Loucy (cell line): ENCODE measurements at regions not wholly inside any gene's neighbourhood (a gene's known extent, or its start where the extent isn't known, plus 50 kb on each side); places are given as distances from the start of the nearest gene placed in this dataset.

ENCODE experiments used
- H2AFZ ChIP-seq: fragments of 200-600 bp; sonication (generic); 2 replicates; pipeline ENCODE4 v1.6.0; 2016; ENCODE audit warnings: antibody characterized with exemption, mild to moderate bottlenecking, low read length, moderate library complexity
- H3F3A ChIP-seq: fragments of 200-600 bp; 2 replicates; pipeline ENCODE4 v1.6.0; 2016; ENCODE audit warnings: antibody characterized with exemption, low read depth, mild to moderate bottlenecking
- H3K27me3 ChIP-seq: fragments of 200-600 bp; sonication (generic); 2 replicates; pipeline ENCODE4 v1.6.1; 2014; ENCODE audit warnings: low read length, mild to moderate bottlenecking; ENCODE audit not compliant: insufficient read depth, poor library complexity, severe bottlenecking
- H3K36me3 ChIP-seq: fragments of 200-600 bp; sonication (generic); 2 replicates; pipeline ENCODE4 v1.6.1; 2016; ENCODE audit warnings: low read length; ENCODE audit not compliant: insufficient read depth
- H3K4me1 ChIP-seq: fragments of 200-600 bp; sonication (generic); 2 replicates; pipeline ENCODE4 v1.5.1; 2014; ENCODE audit warnings: low read length, mild to moderate bottlenecking; ENCODE audit not compliant: insufficient read depth, poor library complexity, severe bottlenecking
- H3K4me2 ChIP-seq: fragments of 200-600 bp; sonication (generic); 2 replicates; pipeline ENCODE4 v1.6.0; 2014; ENCODE audit warnings: antibody characterized with exemption, low read length, low read depth, mild to moderate bottlenecking; ENCODE audit not compliant: poor library complexity, severe bottlenecking
- H3K4me3 ChIP-seq: fragments of 200-600 bp; sonication (generic); 2 replicates; pipeline ENCODE4 v1.5.1; 2014; ENCODE audit warnings: low read length, mild to moderate bottlenecking, mixed read lengths; ENCODE audit not compliant: poor library complexity, severe bottlenecking
- H3K79me2 ChIP-seq: fragments of 200-600 bp; sonication (generic); 2 replicates; pipeline ENCODE4 v1.6.1; 2014; ENCODE audit warnings: low read length; ENCODE audit not compliant: insufficient read depth
- H3K9ac ChIP-seq: fragments of 200-600 bp; sonication (generic); 2 replicates; pipeline ENCODE4 v1.6.0; 2014; ENCODE audit warnings: mild to moderate bottlenecking, low read depth, low read length, moderate library complexity; ENCODE audit not compliant: poor library complexity, severe bottlenecking
- H3K9me2 ChIP-seq: fragments of 200-600 bp; sonication (generic); replicated peaks from 2 replicates; pipeline ENCODE4 v1.6.1; 2016; ENCODE audit warnings: low read depth, low read length, mixed read lengths
- H3K9me3 ChIP-seq: fragments of 200-600 bp; sonication (generic); 2 replicates; pipeline ENCODE4 v1.6.1; 2014; ENCODE audit warnings: mild to moderate bottlenecking, antibody characterized with exemption, low read length, low read depth; ENCODE audit not compliant: insufficient read depth
- H4K20me1 ChIP-seq: fragments of 200-600 bp; sonication (generic); 2 replicates; pipeline ENCODE4 v1.6.0; 2014; ENCODE audit warnings: antibody characterized with exemption, low read length, mild to moderate bottlenecking; ENCODE audit not compliant: insufficient read depth, poor library complexity, severe bottlenecking
- EZH2phosphoT487 ChIP-seq: fragments of 200-600 bp; IDR thresholded peaks from 2 replicates; pipeline ENCODE4 v1.6.1; 2018; ENCODE audit warnings: antibody characterized with exemption, mild to moderate bottlenecking, moderate library complexity, borderline replicate concordance
- TF ChIP-seq, protein P1 (sequence below): fragments of 200-600 bp; sonication (generic); conservative IDR thresholded peaks from 2 replicates; pipeline ENCODE4 v1.5.1; 2014; ENCODE audit warnings: mild to moderate bottlenecking, antibody characterized with exemption, low read length

DNA sequence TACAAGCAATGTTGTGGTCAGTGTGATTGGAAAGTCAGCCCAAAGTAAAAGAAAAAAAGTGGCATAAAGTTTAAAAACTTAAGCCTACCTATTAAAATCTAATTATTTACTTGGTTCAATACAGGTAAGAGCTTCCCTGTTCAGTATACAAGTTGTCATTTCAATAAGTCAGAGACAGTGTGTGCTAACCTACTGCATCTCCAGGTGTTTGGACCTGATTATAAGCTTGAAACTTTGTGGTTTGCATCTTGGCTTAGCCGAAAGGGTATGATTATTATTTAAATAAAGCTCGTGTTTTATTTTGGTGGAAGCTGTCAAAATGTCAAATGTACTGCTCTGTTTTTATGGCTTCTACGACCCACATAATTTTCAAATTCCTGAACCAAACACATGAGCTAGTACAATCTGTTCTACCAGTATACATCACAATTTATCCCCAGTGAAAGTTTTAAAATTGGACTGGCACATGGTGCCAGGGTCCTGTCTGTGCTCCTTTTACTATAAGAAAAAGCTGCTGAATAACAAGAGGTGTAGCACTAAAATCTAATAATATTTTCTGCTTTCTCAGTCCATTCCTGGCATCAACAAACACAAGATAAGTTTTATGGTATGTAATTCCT is 103.9 kb upstream of the ANO3 start:
- no peaks in the 10 kb centered on the region for H3K4me1 ChIP-seq
- H3K4me2 ChIP-seq, result no peak overlapping the region
- H3K9ac ChIP-seq, result no peak overlapping the region

DNA sequence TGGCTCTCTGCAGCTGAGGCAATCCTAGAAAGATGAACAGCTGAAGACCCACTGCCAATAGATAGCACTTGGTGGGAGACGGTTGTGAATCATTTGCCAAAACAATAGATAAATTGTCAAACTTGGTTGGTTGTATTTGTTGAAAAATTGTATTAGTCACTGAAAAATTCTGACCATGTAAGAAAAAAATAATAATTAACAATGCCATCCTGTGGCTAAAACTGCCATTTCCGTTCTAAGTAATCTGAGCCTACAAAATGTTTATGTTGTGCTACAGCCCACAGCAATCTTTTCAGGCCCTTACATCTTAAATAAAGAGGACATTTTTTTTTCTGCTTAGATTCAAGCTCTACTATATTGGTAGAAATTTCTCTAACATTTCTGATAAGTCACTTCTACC is 103.2 kb upstream of the ANO3 start:
- no peaks in the 10 kb centered on the region for H4K20me1 ChIP-seq
- H3K27me3 ChIP-seq, result no peaks in the 10 kb centered on the region
- no peaks in the 10 kb centered on the region for H3F3A ChIP-seq
- H3K9me2 ChIP-seq, result no peaks in the 10 kb centered on the region
- no peak overlapping the region for H3K9ac ChIP-seq
- H3K4me2 ChIP-seq, result no peak overlapping the region
- no peaks in the 10 kb centered on the region for H3K36me3 ChIP-seq
- H3K79me2 ChIP-seq, result no peaks in the 10 kb centered on the region
- H3K4me3 ChIP-seq, result no peak overlapping the region
- H3K9me3 ChIP-seq, result no peaks in the 10 kb centered on the region
- TF ChIP-seq, protein P1, sequence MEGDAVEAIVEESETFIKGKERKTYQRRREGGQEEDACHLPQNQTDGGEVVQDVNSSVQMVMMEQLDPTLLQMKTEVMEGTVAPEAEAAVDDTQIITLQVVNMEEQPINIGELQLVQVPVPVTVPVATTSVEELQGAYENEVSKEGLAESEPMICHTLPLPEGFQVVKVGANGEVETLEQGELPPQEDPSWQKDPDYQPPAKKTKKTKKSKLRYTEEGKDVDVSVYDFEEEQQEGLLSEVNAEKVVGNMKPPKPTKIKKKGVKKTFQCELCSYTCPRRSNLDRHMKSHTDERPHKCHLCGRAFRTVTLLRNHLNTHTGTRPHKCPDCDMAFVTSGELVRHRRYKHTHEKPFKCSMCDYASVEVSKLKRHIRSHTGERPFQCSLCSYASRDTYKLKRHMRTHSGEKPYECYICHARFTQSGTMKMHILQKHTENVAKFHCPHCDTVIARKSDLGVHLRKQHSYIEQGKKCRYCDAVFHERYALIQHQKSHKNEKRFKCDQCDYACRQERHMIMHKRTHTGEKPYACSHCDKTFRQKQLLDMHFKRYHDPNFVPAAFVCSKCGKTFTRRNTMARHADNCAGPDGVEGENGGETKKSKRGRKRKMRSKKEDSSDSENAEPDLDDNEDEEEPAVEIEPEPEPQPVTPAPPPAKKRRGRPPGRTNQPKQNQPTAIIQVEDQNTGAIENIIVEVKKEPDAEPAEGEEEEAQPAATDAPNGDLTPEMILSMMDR, result no peak
- no peak for TF ChIP-seq EZH2phosphoT487
- H3K4me1 ChIP-seq, result no peaks in the 10 kb centered on the region
- no peak overlapping the region for H2AFZ ChIP-seq

More for the DNA sequence above, 103.9 kb upstream of the ANO3 start:
- H4K20me1 ChIP-seq, result no peaks in the 10 kb centered on the region
- H3K79me2 ChIP-seq, result no peaks in the 10 kb centered on the region
- H2AFZ ChIP-seq, result no peak overlapping the region
- TF ChIP-seq, protein P1, result no peak
- TF ChIP-seq EZH2phosphoT487, result no peak
- H3K27me3 ChIP-seq, result no peaks in the 10 kb centered on the region
- no peak overlapping the region for H3K4me3 ChIP-seq
- H3K36me3 ChIP-seq, result no peaks in the 10 kb centered on the region
- H3F3A ChIP-seq, result no peaks in the 10 kb centered on the region
- H3K9me2 ChIP-seq, result no peaks in the 10 kb centered on the region
- H3K9me3 ChIP-seq, result no peaks in the 10 kb centered on the region

DNA sequence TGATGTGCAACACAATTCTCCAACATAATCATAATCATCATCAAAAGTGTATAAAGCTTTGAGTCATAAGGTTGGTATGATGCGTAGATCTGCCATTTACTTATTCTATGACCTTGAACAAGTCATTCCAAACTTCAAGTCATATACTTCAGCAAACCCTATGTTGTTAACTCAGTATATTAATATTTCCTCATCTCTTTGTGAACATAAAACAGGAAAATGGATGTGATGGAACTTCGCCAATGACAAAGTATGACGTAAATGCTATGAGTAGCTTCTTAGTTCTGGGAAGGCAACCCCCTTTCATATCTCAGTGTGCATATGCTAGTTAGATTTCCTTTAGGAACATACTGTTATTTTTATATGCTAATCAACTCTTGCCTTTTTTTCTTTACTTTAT is 102.7 kb upstream of the ANO3 start:
- Histone ChIP-seq H3K9me3 (no peaks in the 10 kb centered on the region), H3K4me2 (no peak overlapping the region), H3K36me3 (no peaks in the 10 kb centered on the region), H3K79me2 (no peaks in the 10 kb centered on the region), H2AFZ (no peak overlapping the region; the same call in 1 of the 2 replicates), H4K20me1 (no peaks in the 10 kb centered on the region), H3F3A (no peaks in the 10 kb centered on the region), H3K4me3 (no peak overlapping the region), H3K4me1 (no peaks in the 10 kb centered on the region), H3K9ac (no peak overlapping the region), H3K9me2 (no peaks in the 10 kb centered on the region), H3K27me3 (no peaks in the 10 kb centered on the region)
- no peak for TF ChIP-seq EZH2phosphoT487
- TF ChIP-seq, protein P1, result no peak
